Type B pancreatic cell (in vitro differentiated cells): ENCODE measurements at regions not wholly inside any gene's neighbourhood (a gene's known extent, or its start where the extent isn't known, plus 50 kb on each side); places are given as distances from the start of the nearest gene placed in this dataset.
"Not testable (repeated sequence)": the region's sequence is repeated elsewhere in the genome, so short reads cannot be mapped to it uniquely, and the experiment has no call there.

Experiments used
- DNase-seq: peaks from one replicate; pipeline ENCODE4 v3.0.0; 2021; ENCODE audit warnings: mixed read lengths; ENCODE audit not compliant: unreplicated experiment; ENCODE audit errors: extremely low spot score
- H3K27ac Mint-ChIP-seq: 2 replicates; pipeline ENCODE4 v1.8.0; 2021; ENCODE audit warnings: mild to moderate bottlenecking, mixed read lengths
- H3K27me3 Mint-ChIP-seq: 2 replicates; pipeline ENCODE4 v1.8.0; 2021; ENCODE audit warnings: mixed read lengths
- H3K36me3 Mint-ChIP-seq: 2 replicates; pipeline ENCODE4 v1.8.0; 2021; ENCODE audit warnings: mixed read lengths
- H3K4me1 Mint-ChIP-seq: one replicate; pipeline ENCODE4 v1.8.0; 2021; ENCODE audit warnings: mixed read lengths; ENCODE audit not compliant: unreplicated experiment
- H3K4me3 Mint-ChIP-seq: 2 replicates; pipeline ENCODE4 v1.8.0; 2021; ENCODE audit warnings: mild to moderate bottlenecking, mixed read lengths
- H3K9me3 Mint-ChIP-seq: 2 replicates; pipeline ENCODE4 v1.8.0; 2021; ENCODE audit warnings: mixed read lengths
- CTCF ChIP-seq: fragments of 200-600 bp; sonication (generic); conservative IDR thresholded peaks from 2 replicates; pipeline ENCODE4 v1.5.0; 2021; ENCODE audit warnings: antibody characterized with exemption, mild to moderate bottlenecking

GRCh38 chr3:51588724-51589123 lies 50.2 kb downstream of the RAD54L2 start:
- Mint-ChIP-seq H3K9me3 (no peaks in the 10 kb centered on the region), H3K4me1 (no peaks in the 10 kb centered on the region), H3K36me3 (peaks cover 32% of the 10 kb centered on the region), H3K27me3 (no peaks in the 10 kb centered on the region), H3K27ac (no peak overlapping the region), H3K4me3 (no peak overlapping the region)
- DNase-seq, result no peak
- no peak for TF ChIP-seq CTCF

- Mint-ChIP-seq H3K4me1 (no peaks in the 10 kb centered on the region), H3K36me3 (peaks cover 42% of the 10 kb centered on the region), H3K27me3 (no peaks in the 10 kb centered on the region), H3K9me3 (no peaks in the 10 kb centered on the region), H3K27ac (no peak overlapping the region), H3K4me3 (no peak overlapping the region)
- no peak for TF ChIP-seq CTCF
- no peak for DNase-seq
These were observed 52.7 kb downstream of the RAD54L2 start for GRCh38 chr3:51591231-51591630.

- DNase-seq, result no peak
- TF ChIP-seq CTCF, result no peak
- no peak overlapping the region for H3K27ac Mint-ChIP-seq
- H3K27me3 Mint-ChIP-seq, result no peaks in the 10 kb centered on the region
- peaks cover 36% of the 10 kb centered on the region for H3K36me3 Mint-ChIP-seq
- no peaks in the 10 kb centered on the region for H3K4me1 Mint-ChIP-seq
- H3K4me3 Mint-ChIP-seq, result no peak overlapping the region
- H3K9me3 Mint-ChIP-seq, result no peaks in the 10 kb centered on the region
These were observed 55.2 kb downstream of the RAD54L2 start for GRCh38 chr3:51593697-51594096.

- not testable (repeated sequence) for DNase-seq, H3K4me1 Mint-ChIP-seq, H3K27me3 Mint-ChIP-seq, H3K9me3 Mint-ChIP-seq, H3K27ac Mint-ChIP-seq, H3K4me3 Mint-ChIP-seq
- peaks cover 23% of the 10 kb centered on the region for H3K36me3 Mint-ChIP-seq
These were observed 61.1 kb downstream of the RAD54L2 start for GRCh38 chr3:51599638-51600037.

GRCh38 chr3:51604212-51604611 lies 65.7 kb downstream of the RAD54L2 start:
- DNase-seq, result no peak
- Mint-ChIP-seq H3K4me3 (no peak overlapping the region), H3K36me3 (peaks cover 29% of the 10 kb centered on the region), H3K9me3 (no peaks in the 10 kb centered on the region), H3K4me1 (peaks cover 9% of the 10 kb centered on the region), H3K27me3 (no peaks in the 10 kb centered on the region), H3K27ac (no peak overlapping the region)
- no peak for TF ChIP-seq CTCF

- Mint-ChIP-seq H3K4me3 (no peak overlapping the region), H3K9me3 (no peaks in the 10 kb centered on the region), H3K27me3 (no peaks in the 10 kb centered on the region), H3K27ac (no peak overlapping the region), H3K4me1 (peaks cover 14% of the 10 kb centered on the region), H3K36me3 (peaks cover 33% of the 10 kb centered on the region)
- no peak for DNase-seq
- TF ChIP-seq CTCF, result no peak
These were observed 65.1 kb upstream of the TEX264 start for GRCh38 chr3:51605938-51606337.

GRCh38 chr3:51606871-51607270 lies 64.2 kb upstream of the TEX264 start:
- not testable (repeated sequence) for H3K4me3 Mint-ChIP-seq, DNase-seq, H3K9me3 Mint-ChIP-seq, H3K27ac Mint-ChIP-seq, H3K27me3 Mint-ChIP-seq
- H3K4me1 Mint-ChIP-seq, result peaks cover 14% of the 10 kb centered on the region
- H3K36me3 Mint-ChIP-seq, result peaks cover 30% of the 10 kb centered on the region

- not testable (repeated sequence) for H3K27me3 Mint-ChIP-seq, H3K27ac Mint-ChIP-seq, H3K4me3 Mint-ChIP-seq, H3K9me3 Mint-ChIP-seq, DNase-seq
- peaks cover 14% of the 10 kb centered on the region for H3K4me1 Mint-ChIP-seq
- peaks cover 25% of the 10 kb centered on the region for H3K36me3 Mint-ChIP-seq
These were observed 63.3 kb upstream of the TEX264 start for GRCh38 chr3:51607591-51608325.
